ENCODE measurements at regions not wholly inside any gene's neighbourhood (a gene's known extent, or its start where the extent isn't known, plus 50 kb on each side); places are given as distances from the start of the nearest gene placed in this dataset.
A peak's percentile ranks its signal among the peaks of the same experiment; 100 is the strongest.
"Not testable (repeated sequence)": the region's sequence is repeated elsewhere in the genome, so short reads cannot be mapped to it uniquely, and the experiment has no call there.

DNA sequence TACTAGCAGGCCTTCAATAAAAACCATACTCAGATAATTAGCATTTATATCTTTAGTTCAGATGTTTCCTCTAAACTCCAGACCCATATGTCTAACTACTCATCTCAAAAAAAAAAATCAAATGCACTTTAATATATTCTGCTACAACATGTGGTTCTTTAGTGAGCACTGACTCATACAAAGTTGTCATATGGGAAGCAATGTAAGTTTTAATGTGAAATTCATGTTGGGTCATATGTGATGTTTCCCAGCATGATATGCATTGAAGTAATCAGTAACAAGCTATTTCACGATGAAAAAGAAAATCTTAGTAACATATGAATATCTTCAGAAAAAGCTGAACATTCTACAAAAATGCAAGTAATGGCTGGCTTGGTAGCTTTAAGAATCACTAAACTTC lies 859.7 kb upstream of the ADGRB3 start:
- no peak for DNase-seq (ENCODE audit: low read depth)

DNA sequence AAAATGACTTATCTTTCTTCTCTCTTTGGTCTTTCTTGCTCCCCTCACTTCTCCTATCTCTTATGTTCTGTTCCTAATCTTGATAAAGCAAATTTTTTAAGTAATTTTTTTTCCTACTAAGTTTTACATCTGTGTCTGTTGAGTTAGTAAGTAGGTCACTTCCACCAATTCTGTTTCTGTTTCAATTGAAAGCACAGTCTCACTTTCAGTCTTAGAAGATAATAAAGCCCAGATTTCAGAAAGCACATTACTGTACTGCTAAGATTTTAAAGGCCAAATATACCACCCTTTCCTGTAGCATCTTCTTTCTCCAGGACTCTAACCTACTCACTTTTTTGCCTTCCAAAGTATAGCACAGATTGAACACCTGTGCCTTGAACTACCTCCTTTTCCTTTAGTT lies 866.1 kb upstream of the ADGRB3 start:
- no peak for DNase-seq (ENCODE audit: low read depth)

DNA sequence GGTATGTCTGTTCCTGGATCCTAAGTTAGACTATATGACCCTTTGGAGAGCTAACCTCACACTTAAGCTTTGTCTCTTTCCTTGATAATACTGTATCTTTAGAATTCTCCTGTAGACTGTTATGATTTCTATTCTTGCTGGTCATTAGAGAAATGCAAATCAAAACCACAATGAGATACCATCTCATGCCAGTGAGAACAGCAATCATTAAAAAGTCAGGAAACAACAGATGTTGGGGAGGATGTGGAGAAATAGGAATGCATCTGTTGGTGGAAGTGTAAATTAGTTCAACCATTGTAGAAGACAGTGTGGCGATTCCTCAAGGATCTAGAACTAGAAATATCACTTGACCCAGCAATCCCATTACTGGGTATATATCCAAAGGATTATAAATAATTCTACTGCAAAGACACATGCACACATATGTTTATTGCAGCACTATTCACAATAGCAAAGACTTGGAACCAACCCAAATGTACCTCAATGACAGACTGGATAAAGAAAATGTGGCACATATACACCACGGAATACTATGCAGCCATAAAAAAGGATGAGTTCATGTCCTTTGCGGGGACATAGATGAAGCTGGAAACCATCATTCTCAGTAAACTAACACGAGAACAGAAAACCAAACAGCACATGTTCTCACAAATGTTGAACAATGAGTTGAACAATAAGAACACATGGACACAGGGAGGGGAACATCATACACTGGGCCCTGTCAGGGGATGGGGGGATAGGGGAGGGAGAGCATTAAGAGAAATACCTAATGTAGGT lies 867.8 kb upstream of the ADGRB3 start:
- peak; percentile 62 for DNase-seq (ENCODE audit: low read depth)

DNA sequence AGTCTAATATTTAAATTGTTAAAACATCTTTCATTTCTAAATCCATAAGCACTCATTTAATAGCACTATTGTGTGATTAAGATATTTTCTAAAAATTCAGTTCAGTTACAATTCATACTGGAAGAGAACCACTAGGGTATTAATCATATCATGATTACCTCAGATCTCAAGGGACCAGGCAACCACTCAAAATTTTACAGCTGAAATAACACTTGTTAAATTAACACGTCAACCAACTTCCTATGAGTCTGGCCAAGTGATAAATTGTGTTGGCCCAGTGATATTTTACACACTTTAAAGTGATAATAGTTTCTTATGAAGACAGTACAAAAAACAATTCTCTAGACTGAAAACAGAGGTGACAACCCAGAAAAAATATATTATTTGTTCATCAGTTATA lies 869.0 kb upstream of the ADGRB3 start:
- peak; percentile 56 for DNase-seq (ENCODE audit: low read depth)

DNA sequence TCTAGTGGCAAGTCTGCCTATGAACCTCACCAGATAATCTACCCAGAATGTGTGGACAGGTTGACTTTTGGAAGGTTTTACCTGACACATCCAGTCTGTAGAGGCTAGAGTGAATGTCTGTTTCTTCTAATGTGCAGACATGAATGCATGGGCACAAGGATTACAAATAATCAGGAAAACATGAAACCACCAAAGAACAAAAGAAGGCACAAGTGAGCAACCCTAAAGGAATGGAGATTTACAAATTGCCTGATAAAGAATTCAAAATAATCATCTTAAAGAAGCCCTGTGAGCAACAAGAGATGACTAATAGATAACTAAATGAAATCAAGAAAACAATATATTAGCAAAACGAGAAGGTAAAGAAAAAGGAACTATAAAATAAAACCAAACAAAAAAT lies 876.1 kb upstream of the ADGRB3 start:
- peak; percentile 35 for DNase-seq (ENCODE audit: low read depth)

DNA sequence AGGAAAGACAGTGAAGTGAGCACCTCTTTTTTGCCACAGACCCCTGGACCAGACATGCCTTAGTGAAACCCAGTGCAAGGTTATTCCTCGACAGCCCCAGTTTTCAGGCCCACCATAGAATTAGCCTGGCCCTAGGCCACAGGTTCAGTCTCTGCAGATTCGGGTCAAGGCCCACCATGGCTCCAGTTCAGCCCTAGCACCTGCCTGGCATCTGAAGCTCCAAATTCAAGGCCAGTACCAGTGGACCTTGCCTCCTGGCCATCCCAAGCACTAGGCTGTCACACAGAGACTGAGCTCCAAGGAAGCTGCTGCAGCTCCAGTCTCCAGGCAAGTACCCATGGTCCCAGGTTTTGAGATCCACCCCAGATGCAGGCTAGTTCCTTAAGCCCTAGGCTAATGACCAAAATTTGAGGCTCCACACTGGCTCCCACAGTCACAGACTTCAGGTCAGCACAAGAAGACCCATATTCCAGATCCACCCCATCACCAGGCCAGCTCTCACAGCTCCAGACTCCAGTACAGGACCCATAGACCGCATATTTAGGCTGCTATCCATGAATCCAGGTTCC lies 877.5 kb upstream of the ADGRB3 start:
- no peak for DNase-seq (ENCODE audit: low read depth)

DNA sequence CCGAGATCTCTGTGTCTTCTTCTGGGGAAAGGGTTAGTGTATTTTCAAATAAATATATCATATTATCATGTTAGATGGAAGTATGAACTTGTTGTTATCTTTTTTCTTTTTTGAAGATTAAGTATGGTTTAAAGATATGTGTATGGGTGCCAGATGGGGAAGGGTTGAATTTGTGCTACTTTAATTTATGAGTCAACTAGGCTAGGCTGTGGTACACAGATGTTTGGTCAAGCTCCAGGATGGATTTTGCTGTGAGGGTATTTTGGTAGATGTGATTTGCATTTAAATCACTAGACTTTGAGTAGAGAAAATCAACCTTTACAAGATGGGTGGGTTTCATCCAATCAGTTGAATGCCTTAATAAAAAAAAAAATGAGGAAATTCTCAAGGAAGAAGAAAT lies 886.6 kb upstream of the ADGRB3 start:
- DNase-seq (ENCODE audit: low read depth): no peak

DNA sequence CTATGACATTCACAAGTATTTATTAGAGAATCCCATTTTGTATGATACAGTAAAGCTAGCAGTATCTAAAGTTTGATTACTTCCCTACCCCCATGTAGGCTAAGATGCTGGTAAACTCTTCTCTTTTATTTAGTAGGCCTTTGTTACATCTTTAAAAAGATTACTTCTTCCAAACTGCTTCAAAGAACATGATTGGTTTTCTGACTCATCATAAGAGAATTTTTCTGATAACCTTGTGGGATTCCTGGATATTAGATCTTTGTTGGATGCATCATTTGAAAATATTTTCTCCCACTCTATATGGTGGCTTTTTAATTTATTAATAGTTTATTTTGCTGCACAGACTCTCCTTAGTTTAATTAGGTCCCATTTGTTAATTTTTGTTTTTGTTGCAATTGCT lies 898.3 kb upstream of the ADGRB3 start:
- peak; percentile 71 for DNase-seq (ENCODE audit: low read depth)

DNA sequence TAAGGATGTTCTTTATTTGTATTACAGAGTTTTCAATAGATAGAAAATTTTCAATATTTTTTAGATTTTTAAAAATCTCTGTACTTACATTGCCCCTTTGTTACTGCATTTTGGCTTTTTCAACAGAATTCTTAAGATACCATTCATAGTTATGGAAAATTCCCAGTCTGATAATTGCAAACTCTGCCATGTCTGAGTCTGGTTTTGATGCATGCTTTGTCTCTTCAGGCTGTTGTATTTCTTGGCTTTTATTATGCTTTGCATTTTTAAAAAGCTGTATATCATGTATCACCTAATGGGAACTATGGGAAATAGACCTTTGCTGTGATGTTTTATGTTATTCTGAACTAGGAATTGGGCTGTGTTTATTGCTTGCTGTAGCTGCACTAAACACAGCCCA lies 898.9 kb upstream of the ADGRB3 start:
- DNase-seq (ENCODE audit: low read depth): no peak

DNA sequence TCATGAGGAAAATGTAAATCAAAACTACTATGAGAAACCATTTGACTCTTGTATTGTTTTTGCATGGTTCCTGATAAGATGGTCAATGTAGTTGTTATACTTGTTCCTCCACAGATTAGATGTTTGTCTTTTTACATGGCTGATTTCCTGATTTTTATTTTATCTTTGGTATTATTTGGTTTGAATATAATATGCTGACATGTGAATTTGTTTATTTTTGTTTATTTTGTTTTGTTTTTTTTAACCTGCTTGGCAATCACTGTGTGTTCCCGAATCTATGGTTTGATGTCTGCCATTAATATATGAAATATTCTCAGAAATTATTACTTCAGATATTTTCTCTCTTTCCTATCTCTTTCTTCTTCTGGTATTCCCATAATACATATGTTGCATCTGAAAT lies 899.5 kb upstream of the ADGRB3 start:
- DNase-seq (ENCODE audit: low read depth): no peak

DNA sequence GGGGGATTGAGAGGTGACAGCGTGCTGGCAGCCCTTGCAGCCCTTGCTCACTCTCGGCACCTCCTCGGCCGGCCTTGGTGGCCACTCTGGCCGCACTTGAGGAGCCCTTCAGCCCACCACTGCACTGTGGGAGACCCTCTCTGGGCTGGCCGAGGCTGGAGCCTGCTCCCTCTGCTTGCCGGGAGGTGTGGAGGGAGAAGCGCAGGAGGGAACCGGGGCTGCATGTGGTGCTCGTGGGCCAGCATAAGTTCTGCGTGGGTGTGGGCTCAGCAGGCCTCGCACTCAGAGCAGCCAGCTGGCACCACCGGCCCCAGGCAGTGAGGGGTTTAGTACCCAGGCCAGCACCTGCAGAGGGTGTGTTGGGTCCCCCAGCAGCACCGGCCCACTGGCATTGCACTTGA lies 912.2 kb upstream of the ADGRB3 start:
- no peak for DNase-seq (ENCODE audit: low read depth)

DNA sequence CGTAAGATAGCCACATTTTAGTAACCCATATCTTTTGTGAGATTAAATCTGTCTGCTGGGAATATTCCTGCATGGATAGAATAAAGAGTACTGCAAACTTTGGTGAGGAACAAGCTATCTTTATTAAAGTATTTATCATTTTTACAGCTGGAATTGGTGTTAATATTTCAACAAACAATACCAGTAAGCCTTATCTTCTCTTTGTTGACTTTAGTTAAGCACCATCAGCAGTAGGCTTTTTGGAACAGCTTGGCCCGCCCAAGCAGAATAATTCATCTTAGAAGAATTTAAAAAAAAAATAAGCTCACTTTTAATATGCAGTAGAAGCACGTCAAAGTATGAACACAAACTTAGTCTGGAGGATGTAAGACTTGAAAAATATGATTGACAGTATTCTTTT lies 917.8 kb upstream of the ADGRB3 start:
- DNase-seq (ENCODE audit: low read depth): no peak

DNA sequence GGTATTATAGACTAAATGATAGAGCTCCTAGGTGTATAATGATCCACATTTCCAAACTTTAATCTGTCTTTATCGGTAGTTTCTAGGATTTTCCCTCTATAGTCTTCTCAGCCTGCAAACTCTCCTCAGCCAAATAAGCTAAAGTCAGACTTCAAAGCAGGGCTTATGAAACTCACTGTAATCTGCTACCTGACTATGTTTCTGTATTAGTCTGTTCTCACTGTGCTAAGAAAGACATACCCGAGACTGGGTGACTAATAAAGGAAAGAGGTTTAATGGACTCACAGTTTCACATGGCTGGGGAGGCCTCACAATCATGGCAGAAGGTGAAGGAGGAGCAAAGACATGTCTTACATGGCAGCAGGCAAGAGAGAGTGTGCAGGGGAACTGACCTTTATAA lies 928.7 kb upstream of the ADGRB3 start:
- DNase-seq (ENCODE audit: low read depth): no peak

DNA sequence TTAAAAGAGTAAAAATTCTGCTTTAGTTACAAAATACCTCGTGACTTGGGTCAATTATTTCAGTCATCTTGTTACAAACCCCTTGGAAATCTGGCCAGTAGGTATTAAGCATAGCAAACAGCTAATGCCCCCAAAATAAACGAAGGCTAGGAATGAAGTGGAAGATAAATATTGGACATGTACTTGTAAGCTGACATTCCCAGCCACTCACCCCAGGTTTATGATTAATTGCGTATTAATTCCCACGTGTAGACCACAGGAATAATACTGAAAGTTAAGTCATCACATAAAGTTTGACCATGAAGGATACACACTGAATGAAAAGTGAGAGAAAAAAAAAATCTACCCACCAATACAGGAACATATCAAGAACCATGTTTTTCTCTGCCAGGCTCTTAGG lies 936.5 kb upstream of the ADGRB3 start:
- DNase-seq (ENCODE audit: low read depth): peak; percentile 69

DNA sequence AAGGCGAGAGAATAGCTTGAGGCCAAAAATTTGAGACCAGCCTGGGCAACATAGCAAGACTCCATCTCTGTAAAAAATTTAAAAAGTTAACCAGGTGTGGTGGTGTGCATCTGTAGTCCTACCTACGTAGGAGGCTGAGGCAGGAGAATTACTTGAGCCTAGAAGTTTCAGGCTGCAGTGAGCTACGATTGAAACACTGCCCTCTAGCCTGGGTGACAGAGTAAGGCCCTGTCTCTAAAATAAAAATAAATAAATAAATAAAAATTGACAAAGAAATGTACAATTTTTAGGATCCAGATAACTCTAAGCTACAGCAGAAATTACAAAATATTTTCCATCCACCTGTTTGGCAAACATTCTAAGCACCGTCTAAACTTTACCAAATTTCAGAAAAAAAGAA lies 941.0 kb upstream of the ADGRB3 start:
- DNase-seq (ENCODE audit: low read depth): no peak

DNA sequence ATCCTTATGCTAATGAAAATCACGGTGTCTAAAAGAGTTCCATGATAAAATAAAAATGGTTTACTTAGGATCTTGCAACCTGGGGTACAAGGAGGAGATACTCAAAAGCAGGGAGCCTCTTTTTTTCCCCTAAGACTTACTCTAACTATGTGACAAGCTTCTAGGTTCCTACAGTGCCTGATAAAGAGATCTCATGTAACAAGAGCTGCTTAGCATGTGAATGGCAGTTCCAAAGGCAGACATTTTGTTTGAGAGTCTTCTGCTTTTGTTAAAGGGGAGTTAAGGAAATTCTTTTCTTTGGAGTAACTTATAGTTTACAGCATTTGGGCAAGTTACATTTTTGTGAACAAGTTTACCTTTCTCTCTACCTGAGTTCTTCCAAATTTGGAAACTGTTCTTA lies 945.8 kb upstream of the ADGRB3 start:
- no peak for DNase-seq (ENCODE audit: low read depth)

DNA sequence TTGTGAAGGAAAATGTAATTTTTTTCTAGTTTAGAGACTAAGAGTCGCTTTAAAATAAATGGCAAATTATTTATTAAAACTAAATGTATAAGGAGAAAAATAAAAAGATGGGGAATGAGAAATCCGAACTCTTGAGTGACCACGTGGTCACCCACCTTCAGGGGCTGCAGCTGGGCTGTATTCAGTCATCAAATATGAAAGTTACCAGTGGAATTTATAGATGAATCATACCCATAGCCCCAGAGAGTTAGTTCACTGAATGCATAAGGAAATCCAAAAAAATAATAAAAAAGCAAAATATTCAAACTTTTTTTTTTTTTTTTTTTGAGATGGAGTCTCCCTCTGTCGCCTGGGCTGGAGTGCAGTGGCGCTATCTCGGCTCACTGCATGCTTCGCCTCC lies 947.7 kb upstream of the ADGRB3 start:
- DNase-seq (ENCODE audit: low read depth): no peak

DNA sequence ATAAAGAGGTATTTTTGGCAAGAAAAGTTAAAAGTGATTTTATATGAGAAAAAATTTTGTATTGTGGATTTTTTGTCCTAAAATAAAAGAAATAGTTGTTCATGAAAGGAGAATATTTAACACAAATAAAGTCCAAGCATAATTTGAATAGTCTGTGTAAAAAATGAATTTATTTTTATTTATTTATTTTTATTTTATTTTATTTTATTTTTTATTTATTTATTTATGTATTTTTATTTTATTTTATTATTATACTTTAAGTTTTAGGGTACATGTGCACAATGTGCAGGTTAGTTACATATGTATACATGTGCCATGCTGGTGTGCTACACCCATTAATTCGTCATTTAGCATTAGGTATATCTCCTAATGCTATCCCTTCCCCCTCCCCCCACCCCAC lies 948.9 kb upstream of the ADGRB3 start:
- not testable (repeated sequence) for DNase-seq (ENCODE audit: low read depth)

DNA sequence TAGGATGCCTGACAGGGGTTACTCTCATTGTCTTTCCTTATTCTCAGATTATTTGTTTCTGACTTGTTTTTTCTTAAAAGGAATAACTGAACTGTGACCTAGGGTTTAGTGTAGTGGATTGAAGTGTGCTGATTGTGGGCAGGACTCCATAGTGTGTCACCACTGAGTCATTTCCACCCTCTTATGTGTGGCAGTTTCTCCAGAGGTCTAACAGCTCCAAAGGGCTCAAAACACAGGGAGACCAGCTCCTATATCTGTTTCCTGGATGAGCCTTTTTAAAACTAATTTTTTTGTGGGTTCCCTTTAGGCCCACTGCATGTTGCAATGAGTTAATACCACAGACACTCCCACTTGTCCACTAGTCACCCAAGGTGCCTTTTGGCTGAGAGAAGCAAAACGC lies 951.1 kb upstream of the ADGRB3 start:
- peak; percentile 97 for DNase-seq (ENCODE audit: low read depth)

DNA sequence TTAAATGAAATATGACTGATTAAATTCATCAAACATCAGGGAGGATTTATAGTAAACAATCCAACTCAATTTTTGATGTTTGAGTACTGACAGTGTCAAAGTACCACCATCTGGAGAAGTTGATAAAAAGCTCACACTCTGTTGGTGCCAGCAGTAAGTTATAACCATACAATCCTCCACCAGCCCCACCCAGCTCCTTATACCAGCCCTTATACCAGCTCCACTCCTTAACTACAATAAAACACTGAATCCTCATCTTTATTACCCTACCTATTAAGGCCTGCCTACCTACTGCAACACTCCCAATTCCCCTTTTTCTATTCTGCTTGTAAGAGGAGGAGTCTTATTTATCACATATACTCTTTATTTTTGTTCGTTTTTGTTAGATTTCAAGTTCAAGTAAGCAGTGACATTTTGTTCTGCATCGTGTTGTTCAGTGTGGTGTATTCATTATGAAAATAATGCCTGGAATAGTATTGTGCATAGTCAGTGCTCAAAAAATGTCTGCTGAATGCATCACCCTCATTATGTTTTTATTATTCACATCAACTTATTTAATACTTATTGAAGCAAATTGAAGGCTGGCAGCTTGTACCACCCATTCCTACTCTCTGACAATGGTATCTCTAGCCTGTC lies 954.7 kb upstream of the ADGRB3 start:
- DNase-seq (ENCODE audit: low read depth): peak; percentile 48

DNA sequence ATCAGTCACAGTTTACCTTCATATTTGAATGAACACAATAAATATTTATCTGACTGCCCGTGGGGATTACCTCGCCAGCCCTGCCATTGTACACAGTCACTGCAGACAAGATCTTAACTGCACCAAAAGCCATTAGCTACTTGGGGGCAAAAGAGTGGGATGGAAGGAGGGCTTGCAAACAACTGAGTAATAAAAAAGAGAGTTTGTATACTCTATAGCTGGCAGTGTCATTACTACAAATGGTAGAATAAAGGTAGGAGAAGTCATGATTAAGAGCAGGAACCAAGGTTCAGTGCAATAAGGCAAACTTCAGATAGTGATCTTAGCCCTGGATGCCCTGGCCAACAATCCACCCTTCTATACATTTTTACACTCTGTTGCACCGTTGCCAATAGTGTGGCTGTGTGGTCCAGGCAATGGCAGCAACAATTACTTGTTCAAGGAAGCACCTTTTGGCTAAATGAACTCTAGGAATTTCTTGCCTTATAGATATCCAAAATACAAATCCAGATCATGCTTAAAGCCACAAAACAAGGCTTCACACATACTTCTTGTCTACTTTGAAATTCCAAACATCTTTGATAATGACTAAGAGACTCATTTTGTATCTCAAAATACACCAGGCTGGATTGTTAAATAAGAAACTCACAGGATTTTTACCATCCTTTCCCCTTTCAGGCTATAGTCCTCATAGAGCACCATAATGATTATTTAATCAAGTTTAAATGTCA lies 955.4 kb upstream of the ADGRB3 start:
- peak; percentile 68 for DNase-seq (ENCODE audit: low read depth)

DNA sequence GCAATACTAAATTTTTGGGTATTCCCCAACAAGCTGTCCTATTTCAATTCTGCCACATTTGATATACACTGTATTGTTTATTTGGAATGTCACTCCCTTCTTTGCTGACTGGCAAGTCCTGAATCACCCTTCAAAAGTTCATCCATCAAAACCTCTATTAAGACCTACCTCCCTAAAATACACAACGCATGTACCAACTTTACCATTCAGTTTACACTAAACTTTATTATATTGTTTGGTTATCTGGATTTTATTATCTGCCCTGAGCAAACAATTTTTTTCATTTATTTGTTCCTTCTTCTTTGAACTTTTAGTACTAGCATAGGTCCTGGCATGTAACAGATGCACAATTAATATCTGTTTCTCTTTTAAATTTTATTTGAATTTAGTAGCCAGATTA lies 958.2 kb upstream of the ADGRB3 start:
- peak; percentile 30 for DNase-seq (ENCODE audit: low read depth)

Measured in M059J (cell line).